KMS-11 (cell line): ENCODE measurements at regions not wholly inside any gene's neighbourhood (a gene's known extent, or its start where the extent isn't known, plus 50 kb on each side); places are given as distances from the start of the nearest gene placed in this dataset.

ENCODE experiments used
- H2AFZ ChIP-seq: fragments of 200-600 bp; sonication (generic); 2 replicates; pipeline ENCODE4 v1.6.1; 2016; ENCODE audit warnings: antibody characterized with exemption, mixed run types, low read depth
- H3K27ac ChIP-seq: fragments of 200-600 bp; sonication (generic); 2 replicates; pipeline ENCODE4 v1.6.1; 2016; ENCODE audit warnings: mild to moderate bottlenecking, mixed run types
- H3K27me3 ChIP-seq: fragments of 200-600 bp; sonication (generic); 2 replicates; pipeline ENCODE4 v1.6.1; 2017; ENCODE audit warnings: mild to moderate bottlenecking, low read depth, mixed run types, moderate library complexity; ENCODE audit not compliant: insufficient read depth
- H3K36me3 ChIP-seq: fragments of 200-600 bp; sonication (generic); 2 replicates; pipeline ENCODE4 v1.6.1; 2017; ENCODE audit warnings: mild to moderate bottlenecking, mixed run types; ENCODE audit not compliant: insufficient read depth
- H3K4me1 ChIP-seq: fragments of 200-600 bp; sonication (generic); 2 replicates; pipeline ENCODE4 v1.6.1; 2016; ENCODE audit warnings: mild to moderate bottlenecking, low read depth, mixed run types; ENCODE audit not compliant: poor library complexity, severe bottlenecking
- H3K4me2 ChIP-seq: fragments of 200-600 bp; sonication (generic); 2 replicates; pipeline ENCODE4 v1.7.0; 2016; ENCODE audit warnings: mild to moderate bottlenecking, mixed run types
- H3K4me3 ChIP-seq: fragments of 200-600 bp; sonication (generic); IDR thresholded peaks from 2 replicates; pipeline ENCODE4 v1.6.1; 2017; ENCODE audit warnings: low read depth, low read length, mixed read lengths; ENCODE audit not compliant: insufficient read depth
- H3K79me2 ChIP-seq: fragments of 200-600 bp; sonication (generic); 2 replicates; pipeline ENCODE4 v1.6.1; 2016; ENCODE audit warnings: low read depth, mixed run types; ENCODE audit not compliant: insufficient read depth
- H3K9ac ChIP-seq: fragments of 200-600 bp; sonication (generic); 2 replicates; pipeline ENCODE4 v1.6.1; 2016; ENCODE audit warnings: mild to moderate bottlenecking, mixed run types
- H4K20me1 ChIP-seq: fragments of 200-600 bp; sonication (generic); 2 replicates; pipeline ENCODE4 v1.6.1; 2016; ENCODE audit warnings: mild to moderate bottlenecking, mixed run types; ENCODE audit not compliant: insufficient read depth
- TF ChIP-seq, protein P1 (sequence below): fragments of 200-600 bp; sonication (generic); conservative IDR thresholded peaks from 2 replicates; pipeline ENCODE4 v1.6.1; 2017; ENCODE audit warnings: low read depth, mild to moderate bottlenecking, antibody characterized with exemption, low read length, moderate library complexity, mixed read lengths

DNA sequence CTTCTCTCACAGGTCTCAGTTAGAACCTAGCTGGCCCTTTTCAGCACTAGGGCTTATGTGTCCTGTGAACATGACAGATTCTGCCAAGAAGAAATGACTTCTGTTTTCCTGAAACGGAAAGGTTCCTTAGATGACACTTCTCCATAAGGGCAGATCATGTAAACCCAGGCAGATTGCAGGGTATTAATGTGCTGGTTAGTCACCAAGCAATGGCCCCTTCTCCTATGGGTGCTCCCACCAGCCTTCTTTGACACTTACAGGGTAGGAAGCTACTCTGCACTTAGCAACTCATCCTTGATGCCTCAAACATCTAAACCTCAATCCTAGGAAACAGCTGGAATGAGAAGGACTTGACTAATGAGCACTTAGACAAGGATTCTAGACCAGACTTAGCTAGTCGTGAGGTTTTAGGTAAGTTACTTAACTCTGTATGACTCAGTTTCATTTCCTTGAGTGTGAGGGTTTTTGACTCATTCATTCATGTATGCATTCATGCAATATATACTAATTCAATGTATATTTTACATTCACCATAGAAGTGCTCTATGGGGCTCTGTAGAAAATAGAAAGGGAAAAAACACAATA lies 74.1 kb upstream of the PLXNA2 start:
- Histone ChIP-seq H3K27ac (no peak overlapping the region), H2AFZ (no peak overlapping the region), H3K9ac (no peak overlapping the region), H3K4me2 (no peak overlapping the region), H4K20me1 (no peaks in the 10 kb centered on the region), H3K36me3 (no peaks in the 10 kb centered on the region), H3K27me3 (no peaks in the 10 kb centered on the region), H3K4me1 (no peaks in the 10 kb centered on the region), H3K4me3 (no peak overlapping the region), H3K79me2 (no peaks in the 10 kb centered on the region)
- TF ChIP-seq, protein P1, sequence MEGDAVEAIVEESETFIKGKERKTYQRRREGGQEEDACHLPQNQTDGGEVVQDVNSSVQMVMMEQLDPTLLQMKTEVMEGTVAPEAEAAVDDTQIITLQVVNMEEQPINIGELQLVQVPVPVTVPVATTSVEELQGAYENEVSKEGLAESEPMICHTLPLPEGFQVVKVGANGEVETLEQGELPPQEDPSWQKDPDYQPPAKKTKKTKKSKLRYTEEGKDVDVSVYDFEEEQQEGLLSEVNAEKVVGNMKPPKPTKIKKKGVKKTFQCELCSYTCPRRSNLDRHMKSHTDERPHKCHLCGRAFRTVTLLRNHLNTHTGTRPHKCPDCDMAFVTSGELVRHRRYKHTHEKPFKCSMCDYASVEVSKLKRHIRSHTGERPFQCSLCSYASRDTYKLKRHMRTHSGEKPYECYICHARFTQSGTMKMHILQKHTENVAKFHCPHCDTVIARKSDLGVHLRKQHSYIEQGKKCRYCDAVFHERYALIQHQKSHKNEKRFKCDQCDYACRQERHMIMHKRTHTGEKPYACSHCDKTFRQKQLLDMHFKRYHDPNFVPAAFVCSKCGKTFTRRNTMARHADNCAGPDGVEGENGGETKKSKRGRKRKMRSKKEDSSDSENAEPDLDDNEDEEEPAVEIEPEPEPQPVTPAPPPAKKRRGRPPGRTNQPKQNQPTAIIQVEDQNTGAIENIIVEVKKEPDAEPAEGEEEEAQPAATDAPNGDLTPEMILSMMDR, result no peak

DNA sequence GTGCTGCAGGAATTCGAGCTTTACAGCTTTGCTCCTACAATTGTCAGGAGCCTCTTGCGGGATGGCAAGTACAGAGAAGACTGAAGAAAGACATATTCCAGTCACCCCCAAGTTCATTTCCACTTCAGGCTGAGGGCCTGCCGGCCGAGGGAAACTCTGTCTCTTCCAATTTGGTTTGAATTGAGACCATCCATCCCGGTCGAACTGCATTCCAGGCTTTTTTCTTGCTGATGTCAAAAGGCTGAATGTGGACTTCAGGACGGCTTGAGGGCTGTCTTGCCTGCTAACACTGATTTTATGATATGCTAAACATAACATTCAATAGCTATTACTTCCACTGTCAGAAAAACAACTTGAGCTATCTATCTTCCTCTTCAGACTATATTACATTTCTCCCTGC lies 79.8 kb upstream of the PLXNA2 start:
- Histone ChIP-seq H3K36me3 (no peaks in the 10 kb centered on the region), H3K27ac (no peak overlapping the region), H3K4me1 (no peaks in the 10 kb centered on the region), H3K4me3 (no peak overlapping the region), H3K27me3 (no peaks in the 10 kb centered on the region), H4K20me1 (no peaks in the 10 kb centered on the region), H3K9ac (no peak overlapping the region), H3K79me2 (no peaks in the 10 kb centered on the region), H2AFZ (no peak overlapping the region), H3K4me2 (no peak overlapping the region)
- TF ChIP-seq, protein P1, result no peak

DNA sequence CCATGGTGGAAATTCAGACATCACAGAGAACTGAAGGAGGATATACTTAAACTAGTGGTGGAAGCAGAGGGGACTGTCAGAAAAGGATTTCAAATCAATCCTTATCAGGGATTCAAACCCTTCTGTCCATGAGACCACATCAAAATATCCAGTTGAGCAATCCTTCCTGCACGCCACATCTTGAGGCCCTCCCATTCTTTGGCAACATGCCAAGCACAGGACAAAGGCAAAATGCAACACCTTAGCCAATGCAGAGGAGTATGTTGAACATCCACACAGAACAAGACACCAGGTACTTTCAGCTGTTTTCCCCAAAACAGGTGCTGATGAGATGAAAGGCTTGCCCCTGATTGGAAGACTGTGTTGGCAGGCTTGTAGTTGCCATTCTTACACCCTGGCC lies 81.8 kb upstream of the PLXNA2 start:
- no peak overlapping the region for H2AFZ ChIP-seq
- TF ChIP-seq, protein P1, result no peak
- no peaks in the 10 kb centered on the region for H3K79me2 ChIP-seq
- H3K4me2 ChIP-seq, result no peak overlapping the region
- no peak overlapping the region for H3K27ac ChIP-seq
- no peaks in the 10 kb centered on the region for H4K20me1 ChIP-seq
- H3K27me3 ChIP-seq, result no peaks in the 10 kb centered on the region
- no peak overlapping the region for H3K4me3 ChIP-seq
- no peak overlapping the region for H3K9ac ChIP-seq
- H3K4me1 ChIP-seq, result no peaks in the 10 kb centered on the region
- H3K36me3 ChIP-seq, result no peaks in the 10 kb centered on the region

DNA sequence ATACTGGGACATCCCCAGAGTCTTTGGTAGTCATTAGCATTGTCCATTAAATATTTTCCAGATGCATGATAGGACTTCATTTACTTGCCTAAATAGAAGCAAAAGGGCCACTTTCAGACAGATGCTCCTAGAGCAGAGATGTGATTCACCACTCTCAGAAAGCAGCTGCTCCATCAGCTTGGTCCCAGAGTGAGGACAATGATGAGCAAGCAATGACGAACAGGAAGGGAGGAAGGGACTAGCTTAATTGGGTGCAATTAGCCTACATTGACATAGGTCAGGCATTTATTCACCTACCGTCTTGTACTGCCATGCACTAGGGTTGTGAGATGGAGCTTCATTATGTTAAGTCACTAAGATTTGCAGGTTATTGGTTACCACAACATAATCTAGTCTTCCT lies 85.1 kb upstream of the PLXNA2 start:
- Histone ChIP-seq H3K4me3 (no peak overlapping the region), H3K27me3 (no peaks in the 10 kb centered on the region), H3K4me1 (no peaks in the 10 kb centered on the region), H3K36me3 (no peaks in the 10 kb centered on the region), H4K20me1 (no peaks in the 10 kb centered on the region), H3K27ac (no peak overlapping the region), H3K79me2 (no peaks in the 10 kb centered on the region), H2AFZ (no peak overlapping the region), H3K9ac (no peak overlapping the region), H3K4me2 (no peak overlapping the region)
- TF ChIP-seq, protein P1, result no peak
